ENCODE measurements at regions not wholly inside any gene's neighbourhood (a gene's known extent, or its start where the extent isn't known, plus 50 kb on each side); places are given as distances from the start of the nearest gene placed in this dataset.
A peak's percentile ranks its signal among the peaks of the same experiment; 100 is the strongest.

DNA sequence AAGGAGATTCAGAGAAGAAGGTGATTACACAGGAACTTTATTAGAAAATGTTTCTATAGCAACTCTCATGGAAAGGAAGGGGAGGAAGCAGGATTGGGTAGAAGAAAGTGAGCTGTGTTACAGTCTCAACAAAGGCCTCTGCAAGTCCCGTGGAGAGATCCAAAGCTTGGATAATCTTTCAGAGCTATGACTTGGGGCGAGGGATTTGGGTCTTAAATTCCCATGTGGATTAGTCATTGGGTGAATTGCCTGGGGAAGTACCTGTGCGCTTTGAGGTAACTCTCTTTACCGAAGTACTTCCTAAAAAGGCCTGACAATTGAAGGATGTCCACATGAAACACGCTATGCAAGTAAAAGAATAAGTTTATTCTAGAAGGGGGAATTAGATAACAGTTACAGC, 133.8 kb upstream of the ANKRD50 start:
- intact Hi-C loops (cut with micrococcal nuclease; ENCODE audit: unreplicated experiment), result no loop called here
- ChIA-PET CTCF (no interaction called here), POLR2A (ENCODE audit: unreplicated experiment) (no interaction called here)
- Histone ChIP-seq H3K79me2 (ENCODE audit: low read depth) (no peaks in the 10 kb centered on the region), H4K20me1 (ENCODE audit: insufficient read depth) (no peaks in the 10 kb centered on the region; the same call in 1 of the 2 replicates), H3F3A (ENCODE audit: insufficient read depth, low read depth) (no peaks in the 10 kb centered on the region), H3K36me3 (ENCODE audit: low read depth) (no peaks in the 10 kb centered on the region), H3K4me3 (no peak overlapping the region), H2AFZ (peak overlapping the region; percentile 73), H3K27ac (no peak overlapping the region), H3K9me2 (ENCODE audit: insufficient read depth) (no peaks in the 10 kb centered on the region; the same call in 1 of the 2 replicates), H3K9me3 (ENCODE audit: insufficient read depth, low read depth) (peaks cover 4% of the 10 kb centered on the region; the same call in 1 of the 2 replicates), H3K4me2 (no peak overlapping the region), H3K4me1 (replicated peaks; ENCODE audit: insufficient read depth) (no peaks in the 10 kb centered on the region; the same call in 1 of the 2 replicates), H3K27me3 (ENCODE audit: insufficient read depth, low read depth) (no peaks in the 10 kb centered on the region)
- DNase-seq, result no peak
- BruUV-seq (replicated peaks), result no TSS peak
- TF ChIP-seq EZH2 (IDR thresholded peaks at IDR 0.05; ENCODE audit: low read depth), result no peak
- TF ChIP-seq, protein P1, sequence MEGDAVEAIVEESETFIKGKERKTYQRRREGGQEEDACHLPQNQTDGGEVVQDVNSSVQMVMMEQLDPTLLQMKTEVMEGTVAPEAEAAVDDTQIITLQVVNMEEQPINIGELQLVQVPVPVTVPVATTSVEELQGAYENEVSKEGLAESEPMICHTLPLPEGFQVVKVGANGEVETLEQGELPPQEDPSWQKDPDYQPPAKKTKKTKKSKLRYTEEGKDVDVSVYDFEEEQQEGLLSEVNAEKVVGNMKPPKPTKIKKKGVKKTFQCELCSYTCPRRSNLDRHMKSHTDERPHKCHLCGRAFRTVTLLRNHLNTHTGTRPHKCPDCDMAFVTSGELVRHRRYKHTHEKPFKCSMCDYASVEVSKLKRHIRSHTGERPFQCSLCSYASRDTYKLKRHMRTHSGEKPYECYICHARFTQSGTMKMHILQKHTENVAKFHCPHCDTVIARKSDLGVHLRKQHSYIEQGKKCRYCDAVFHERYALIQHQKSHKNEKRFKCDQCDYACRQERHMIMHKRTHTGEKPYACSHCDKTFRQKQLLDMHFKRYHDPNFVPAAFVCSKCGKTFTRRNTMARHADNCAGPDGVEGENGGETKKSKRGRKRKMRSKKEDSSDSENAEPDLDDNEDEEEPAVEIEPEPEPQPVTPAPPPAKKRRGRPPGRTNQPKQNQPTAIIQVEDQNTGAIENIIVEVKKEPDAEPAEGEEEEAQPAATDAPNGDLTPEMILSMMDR (conservative IDR thresholded peaks at IDR 0.05), result no peak

DNA sequence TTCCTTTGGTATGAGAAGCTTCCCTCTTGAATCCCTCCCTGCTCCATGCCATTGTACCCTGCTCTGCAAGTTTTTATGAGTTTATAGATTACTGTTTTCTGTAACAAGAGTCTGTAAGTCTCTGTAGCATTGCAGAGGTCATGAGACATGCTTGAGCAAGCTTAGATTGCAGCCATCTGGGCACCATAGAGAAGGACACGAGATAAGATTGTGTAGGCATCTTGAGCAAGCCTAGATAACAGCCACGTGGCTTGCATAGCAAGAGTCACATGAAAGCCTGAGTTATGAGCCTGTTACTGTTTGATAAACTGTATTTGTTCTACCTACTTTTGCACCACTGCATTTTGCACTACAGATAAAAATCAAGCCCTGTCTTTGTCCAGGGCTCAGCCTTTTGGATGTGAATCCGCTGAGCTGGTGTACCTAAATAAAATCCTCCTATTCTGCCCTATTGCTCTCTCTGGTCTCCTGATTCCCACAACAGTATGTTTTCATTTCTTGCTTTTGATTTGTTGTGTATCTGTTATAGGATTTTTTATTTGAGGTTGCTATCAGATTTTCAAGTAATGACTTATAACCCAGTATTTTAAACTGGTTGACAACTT, 127.4 kb upstream of the ANKRD50 start:
- no peak for DNase-seq
- Histone ChIP-seq H3K4me1 (replicated peaks; ENCODE audit: insufficient read depth) (no peaks in the 10 kb centered on the region), H3K27me3 (ENCODE audit: insufficient read depth, low read depth) (no peaks in the 10 kb centered on the region), H2AFZ (no peak overlapping the region), H3K9me3 (ENCODE audit: insufficient read depth, low read depth) (peaks cover 20% of the 10 kb centered on the region), H3K4me3 (no peak overlapping the region), H3K27ac (no peak overlapping the region), H3K9me2 (ENCODE audit: insufficient read depth) (no peaks in the 10 kb centered on the region), H3K36me3 (ENCODE audit: low read depth) (no peaks in the 10 kb centered on the region), H3K4me2 (no peak overlapping the region), H4K20me1 (ENCODE audit: insufficient read depth) (no peaks in the 10 kb centered on the region), H3F3A (ENCODE audit: insufficient read depth, low read depth) (no peaks in the 10 kb centered on the region), H3K79me2 (ENCODE audit: low read depth) (no peaks in the 10 kb centered on the region)
- no TSS peak for BruUV-seq (replicated peaks)
- intact Hi-C loops (cut with micrococcal nuclease; ENCODE audit: unreplicated experiment), result no loop called here
- ChIA-PET CTCF (no interaction called here), POLR2A (ENCODE audit: unreplicated experiment) (no interaction called here)
- TF ChIP-seq EZH2 (IDR thresholded peaks at IDR 0.05; ENCODE audit: low read depth), result no peak
- TF ChIP-seq, protein P1 (conservative IDR thresholded peaks at IDR 0.05), result no peak

DNA sequence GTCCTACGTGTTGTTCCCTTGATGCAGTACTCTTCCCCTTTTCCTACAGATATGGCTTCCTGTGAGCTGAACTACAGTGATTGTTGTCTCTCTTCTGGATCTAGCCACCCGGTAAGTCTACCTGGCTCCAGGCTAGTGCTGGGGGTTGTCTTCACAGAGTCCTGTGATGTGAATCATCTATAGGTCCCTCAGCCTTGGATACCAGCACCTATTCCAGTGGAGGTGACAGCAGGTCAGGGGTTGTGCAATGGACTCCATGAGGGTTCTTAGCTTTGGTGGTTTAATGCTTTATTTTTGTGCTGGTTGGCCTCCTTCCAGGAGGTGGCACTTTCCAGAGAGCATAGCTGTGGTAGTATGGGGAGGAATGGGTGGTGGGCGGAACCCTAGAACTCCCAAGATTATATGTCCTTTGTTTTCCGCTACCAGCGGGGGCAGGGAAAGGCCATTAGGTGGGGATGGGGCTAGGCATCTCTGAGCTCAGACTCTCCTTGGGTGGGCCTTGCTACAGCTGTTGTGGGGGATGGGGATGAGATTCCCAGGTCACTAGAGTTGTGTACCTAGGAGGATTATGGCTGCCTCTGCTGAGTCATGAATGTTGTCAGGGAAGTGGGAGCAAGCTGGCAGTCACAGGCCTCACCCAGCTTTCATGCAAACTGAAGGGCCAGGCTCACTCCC, 121.4 kb upstream of the ANKRD50 start:
- Histone ChIP-seq H3K4me3 (no peak overlapping the region), H3K9me3 (ENCODE audit: insufficient read depth, low read depth) (peaks cover 3% of the 10 kb centered on the region; the same call in 1 of the 2 replicates), H3K27ac (no peak overlapping the region), H3K36me3 (ENCODE audit: low read depth) (no peaks in the 10 kb centered on the region), H3K79me2 (ENCODE audit: low read depth) (no peaks in the 10 kb centered on the region), H3F3A (ENCODE audit: insufficient read depth, low read depth) (no peaks in the 10 kb centered on the region), H3K4me2 (no peak overlapping the region), H3K27me3 (ENCODE audit: insufficient read depth, low read depth) (no peaks in the 10 kb centered on the region), H3K9me2 (ENCODE audit: insufficient read depth) (no peaks in the 10 kb centered on the region), H2AFZ (no peak overlapping the region), H3K4me1 (replicated peaks; ENCODE audit: insufficient read depth) (no peaks in the 10 kb centered on the region), H4K20me1 (ENCODE audit: insufficient read depth) (no peaks in the 10 kb centered on the region)
- CTCF ChIA-PET, result no interaction called here
- POLR2A ChIA-PET (ENCODE audit: unreplicated experiment), result no interaction called here
- DNase-seq, result no peak
- intact Hi-C loops (cut with micrococcal nuclease; ENCODE audit: unreplicated experiment), result no loop called here
- no TSS peak for BruUV-seq (replicated peaks)
- TF ChIP-seq EZH2 (IDR thresholded peaks at IDR 0.05; ENCODE audit: low read depth), result no peak
- TF ChIP-seq, protein P1 (conservative IDR thresholded peaks at IDR 0.05), result no peak
